ENCODE measurements at regions not wholly inside any gene's neighbourhood (a gene's known extent, or its start where the extent isn't known, plus 50 kb on each side); places are given as distances from the start of the nearest gene placed in this dataset.

DNA sequence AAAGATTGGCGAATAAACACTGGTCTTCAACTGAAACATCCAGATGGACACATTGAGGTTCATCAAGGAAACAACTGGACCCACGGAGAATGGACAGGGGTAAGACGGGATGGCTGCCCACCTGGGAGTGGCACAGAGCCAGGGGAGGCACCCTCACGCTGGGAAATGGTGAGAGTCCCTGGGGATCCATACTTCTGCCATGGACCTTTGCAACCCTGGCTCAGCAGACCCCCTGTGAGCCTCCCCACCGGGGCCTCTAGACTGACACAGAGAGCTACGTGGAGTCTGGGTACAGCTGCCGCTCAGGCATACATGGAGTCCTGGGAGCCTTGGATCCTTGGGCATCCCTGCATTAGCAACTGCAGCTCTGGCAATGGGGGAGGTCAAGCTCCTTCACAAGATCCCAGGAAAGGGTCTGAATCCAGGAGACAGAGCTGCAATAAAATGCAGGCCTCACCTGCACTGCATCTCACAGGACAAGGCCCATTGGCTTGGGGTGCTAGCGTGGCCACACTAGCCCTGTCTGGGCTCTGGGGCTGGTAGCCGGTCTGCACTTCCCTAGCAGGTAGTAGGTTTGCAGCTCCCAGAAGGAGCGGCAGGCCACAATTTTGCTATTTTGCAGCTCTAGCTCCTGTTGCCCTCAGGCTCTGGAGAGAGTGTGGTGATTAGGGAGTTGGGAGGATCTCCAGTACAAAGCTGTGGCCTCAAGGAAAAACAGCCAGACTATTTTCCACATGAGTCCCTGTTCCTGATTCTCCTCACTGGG, 496.4 kb upstream of the LRRC4C start:
- H3K4me3 ChIP-seq (ENCODE audit: control insufficient read depth, low read depth, low read length) = no peak overlapping the region
- no peak for DNase-seq (ENCODE audit: low read depth)
- TF ChIP-seq, protein P1, sequence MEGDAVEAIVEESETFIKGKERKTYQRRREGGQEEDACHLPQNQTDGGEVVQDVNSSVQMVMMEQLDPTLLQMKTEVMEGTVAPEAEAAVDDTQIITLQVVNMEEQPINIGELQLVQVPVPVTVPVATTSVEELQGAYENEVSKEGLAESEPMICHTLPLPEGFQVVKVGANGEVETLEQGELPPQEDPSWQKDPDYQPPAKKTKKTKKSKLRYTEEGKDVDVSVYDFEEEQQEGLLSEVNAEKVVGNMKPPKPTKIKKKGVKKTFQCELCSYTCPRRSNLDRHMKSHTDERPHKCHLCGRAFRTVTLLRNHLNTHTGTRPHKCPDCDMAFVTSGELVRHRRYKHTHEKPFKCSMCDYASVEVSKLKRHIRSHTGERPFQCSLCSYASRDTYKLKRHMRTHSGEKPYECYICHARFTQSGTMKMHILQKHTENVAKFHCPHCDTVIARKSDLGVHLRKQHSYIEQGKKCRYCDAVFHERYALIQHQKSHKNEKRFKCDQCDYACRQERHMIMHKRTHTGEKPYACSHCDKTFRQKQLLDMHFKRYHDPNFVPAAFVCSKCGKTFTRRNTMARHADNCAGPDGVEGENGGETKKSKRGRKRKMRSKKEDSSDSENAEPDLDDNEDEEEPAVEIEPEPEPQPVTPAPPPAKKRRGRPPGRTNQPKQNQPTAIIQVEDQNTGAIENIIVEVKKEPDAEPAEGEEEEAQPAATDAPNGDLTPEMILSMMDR (IDR thresholded peaks at IDR 0.05; ENCODE audit: control insufficient read depth, insufficient read depth, low read depth, low read length, missing control alignments) = no peak

GRCh38 chr11:41963406-41963805, 504.0 kb upstream of the LRRC4C start:
- TF ChIP-seq, protein P1 (IDR thresholded peaks at IDR 0.05; ENCODE audit: control insufficient read depth, insufficient read depth, low read depth, low read length, missing control alignments) = no peak
- DNase-seq (ENCODE audit: low read depth) = no peak
- H3K4me3 ChIP-seq (ENCODE audit: control insufficient read depth, low read depth, low read length) = no peak overlapping the region

DNA sequence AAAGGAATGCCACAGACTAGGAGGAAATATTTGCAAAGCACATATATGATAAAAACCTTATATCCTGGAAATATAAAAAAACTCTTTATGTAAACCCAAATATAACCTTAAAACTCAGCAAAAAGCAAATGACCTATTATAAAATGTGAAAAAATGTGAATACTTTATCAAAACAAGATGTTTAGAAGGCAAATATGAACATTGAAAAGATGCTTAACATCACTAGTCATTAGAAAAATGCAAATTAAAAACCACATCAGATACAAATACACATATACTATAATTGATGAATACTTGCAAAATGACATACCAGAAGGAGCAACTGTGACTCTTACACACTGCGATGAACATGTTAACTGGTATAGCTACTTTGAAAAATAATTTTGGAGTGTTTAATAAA, 511.2 kb upstream of the LRRC4C start:
- no peak overlapping the region for H3K4me3 ChIP-seq (ENCODE audit: control insufficient read depth, low read depth, low read length)
- TF ChIP-seq, protein P1 (IDR thresholded peaks at IDR 0.05; ENCODE audit: control insufficient read depth, insufficient read depth, low read depth, low read length, missing control alignments) = no peak
- no peak for DNase-seq (ENCODE audit: low read depth)

- TF ChIP-seq, protein P1 (IDR thresholded peaks at IDR 0.05; ENCODE audit: control insufficient read depth, insufficient read depth, low read depth, low read length, missing control alignments) = no peak
- no peak for DNase-seq (ENCODE audit: low read depth)
- no peak overlapping the region for H3K4me3 ChIP-seq (ENCODE audit: control insufficient read depth, low read depth, low read length)
These were observed 512.1 kb upstream of the LRRC4C start for GRCh38 chr11:41971592-41971991.

DNA sequence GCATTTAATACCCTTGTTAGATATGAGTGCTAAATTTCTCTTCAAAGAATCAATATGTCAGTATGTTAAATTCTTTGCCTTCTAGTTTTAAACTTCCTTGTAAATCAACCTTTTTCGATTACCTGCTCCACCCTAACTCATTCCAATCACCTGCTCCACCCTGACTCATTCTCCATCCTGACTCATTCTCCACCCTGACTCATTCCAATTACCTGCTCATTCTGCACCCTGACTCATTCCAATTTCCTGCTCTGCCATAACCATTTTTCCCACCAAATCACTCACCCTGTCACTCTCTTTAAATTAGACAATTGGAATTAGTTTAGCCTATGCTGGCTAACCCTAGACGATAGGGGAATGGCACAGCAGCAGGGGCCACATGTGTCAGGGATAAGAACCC, 519.5 kb upstream of the LRRC4C start:
- no peak overlapping the region for H3K4me3 ChIP-seq (ENCODE audit: control insufficient read depth, low read depth, low read length)
- TF ChIP-seq, protein P1 (IDR thresholded peaks at IDR 0.05; ENCODE audit: control insufficient read depth, insufficient read depth, low read depth, low read length, missing control alignments) = no peak
- no peak for DNase-seq (ENCODE audit: low read depth)

GRCh38 chr11:41980741-41981140, 521.3 kb upstream of the LRRC4C start:
- TF ChIP-seq, protein P1 (IDR thresholded peaks at IDR 0.05; ENCODE audit: control insufficient read depth, insufficient read depth, low read depth, low read length, missing control alignments) = no peak
- no peak for DNase-seq (ENCODE audit: low read depth)
- no peak overlapping the region for H3K4me3 ChIP-seq (ENCODE audit: control insufficient read depth, low read depth, low read length)

All from AG09309 (cell line).